WI38 (cell line): ENCODE measurements at regions not wholly inside any gene's neighbourhood (a gene's known extent, or its start where the extent isn't known, plus 50 kb on each side); places are given as distances from the start of the nearest gene placed in this dataset.
"Not testable (repeated sequence)": the region's sequence is repeated elsewhere in the genome, so short reads cannot be mapped to it uniquely, and the experiment has no call there.

Source experiments
- H3K4me3 ChIP-seq: 2 replicates; pipeline ENCODE4 v1.5.1; 2011; ENCODE audit warnings: low read depth, mild to moderate bottlenecking, control low read depth, low read length
- CTCF ChIP-seq: IDR thresholded peaks from 2 replicates; pipeline ENCODE4 v1.5.1; 2012; ENCODE audit warnings: low read depth, mild to moderate bottlenecking, control low read depth, low read length

GRCh38 chr11:101803651-101804050 is 111.2 kb upstream of the CEP126 start:
- TF ChIP-seq CTCF, result no peak
- no peak overlapping the region for H3K4me3 ChIP-seq

GRCh38 chr11:101797335-101797734 is 117.5 kb upstream of the CEP126 start:
- no peak for TF ChIP-seq CTCF
- H3K4me3 ChIP-seq, result no peak overlapping the region

- TF ChIP-seq CTCF, result no peak
- no peak overlapping the region for H3K4me3 ChIP-seq
Observed at GRCh38 chr11:101792814-101793213, 122.0 kb upstream of the CEP126 start.

- no peak overlapping the region for H3K4me3 ChIP-seq
- TF ChIP-seq CTCF, result no peak
Observed at GRCh38 chr11:101786916-101787315, 127.9 kb upstream of the CEP126 start.

GRCh38 chr11:101786421-101786820 is 128.4 kb upstream of the CEP126 start:
- no peak for TF ChIP-seq CTCF

GRCh38 chr11:101779167-101779566 is 135.6 kb upstream of the CEP126 start:
- not testable (repeated sequence) for H3K4me3 ChIP-seq

More at GRCh38 chr11:101786421-101786820, 128.4 kb upstream of the CEP126 start:
- no peak overlapping the region for H3K4me3 ChIP-seq

GRCh38 chr11:101777476-101777875 is 137.3 kb upstream of the CEP126 start:
- no peak for TF ChIP-seq CTCF
- no peak overlapping the region for H3K4me3 ChIP-seq

- no peak for TF ChIP-seq CTCF
- H3K4me3 ChIP-seq, result no peak overlapping the region
Observed at GRCh38 chr11:101775033-101775432, 139.8 kb upstream of the CEP126 start.
